LNCAP (cell line): ENCODE measurements at regions not wholly inside any gene's neighbourhood (a gene's known extent, or its start where the extent isn't known, plus 50 kb on each side); places are given as distances from the start of the nearest gene placed in this dataset.

ENCODE experiments used
- TF ChIP-seq, protein P1 (sequence below): fragments of 450-650 bp; IDR thresholded peaks from 2 replicates; pipeline ENCODE4 v1.5.1; 2017; ENCODE audit warnings: mild to moderate bottlenecking

DNA sequence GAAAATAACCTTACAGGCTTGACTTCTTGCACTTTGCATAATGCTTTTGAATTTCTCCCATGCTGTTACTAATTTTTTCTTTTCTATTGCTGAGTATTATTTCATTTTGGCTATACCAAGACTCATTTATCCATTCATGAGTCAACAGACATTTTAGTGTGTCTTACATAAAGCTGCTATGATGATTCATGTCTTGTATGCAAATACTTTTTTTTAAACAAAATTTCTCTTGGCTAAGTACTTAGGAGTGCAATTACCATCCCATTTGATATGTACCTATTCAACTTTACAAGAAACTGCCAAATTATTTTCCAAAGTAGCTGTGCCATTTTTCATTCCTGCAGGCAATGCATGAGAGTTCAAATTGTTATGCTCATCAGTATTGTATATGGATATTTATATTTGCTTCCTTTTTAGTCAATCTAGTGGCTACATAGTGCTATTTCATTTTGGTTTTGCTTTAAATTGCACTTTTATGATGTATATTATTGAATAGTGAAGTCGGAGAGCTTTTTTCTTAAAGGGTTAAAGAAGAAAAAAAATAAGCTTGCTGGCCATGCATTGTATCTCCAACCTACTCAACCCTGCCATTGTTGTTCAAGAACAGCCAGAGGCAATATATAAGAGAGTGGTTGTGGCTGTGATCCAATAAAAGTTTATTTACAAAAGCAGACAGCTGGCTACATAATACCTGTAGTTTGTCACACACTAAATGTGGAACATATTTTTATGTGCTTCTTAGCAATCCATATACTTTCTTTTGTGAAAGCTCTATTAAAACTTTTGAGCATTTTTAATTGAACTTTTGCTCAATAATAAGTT is 862.8 kb downstream of the KCNT2 start:
- TF ChIP-seq, protein P1, sequence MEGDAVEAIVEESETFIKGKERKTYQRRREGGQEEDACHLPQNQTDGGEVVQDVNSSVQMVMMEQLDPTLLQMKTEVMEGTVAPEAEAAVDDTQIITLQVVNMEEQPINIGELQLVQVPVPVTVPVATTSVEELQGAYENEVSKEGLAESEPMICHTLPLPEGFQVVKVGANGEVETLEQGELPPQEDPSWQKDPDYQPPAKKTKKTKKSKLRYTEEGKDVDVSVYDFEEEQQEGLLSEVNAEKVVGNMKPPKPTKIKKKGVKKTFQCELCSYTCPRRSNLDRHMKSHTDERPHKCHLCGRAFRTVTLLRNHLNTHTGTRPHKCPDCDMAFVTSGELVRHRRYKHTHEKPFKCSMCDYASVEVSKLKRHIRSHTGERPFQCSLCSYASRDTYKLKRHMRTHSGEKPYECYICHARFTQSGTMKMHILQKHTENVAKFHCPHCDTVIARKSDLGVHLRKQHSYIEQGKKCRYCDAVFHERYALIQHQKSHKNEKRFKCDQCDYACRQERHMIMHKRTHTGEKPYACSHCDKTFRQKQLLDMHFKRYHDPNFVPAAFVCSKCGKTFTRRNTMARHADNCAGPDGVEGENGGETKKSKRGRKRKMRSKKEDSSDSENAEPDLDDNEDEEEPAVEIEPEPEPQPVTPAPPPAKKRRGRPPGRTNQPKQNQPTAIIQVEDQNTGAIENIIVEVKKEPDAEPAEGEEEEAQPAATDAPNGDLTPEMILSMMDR = no peak

DNA sequence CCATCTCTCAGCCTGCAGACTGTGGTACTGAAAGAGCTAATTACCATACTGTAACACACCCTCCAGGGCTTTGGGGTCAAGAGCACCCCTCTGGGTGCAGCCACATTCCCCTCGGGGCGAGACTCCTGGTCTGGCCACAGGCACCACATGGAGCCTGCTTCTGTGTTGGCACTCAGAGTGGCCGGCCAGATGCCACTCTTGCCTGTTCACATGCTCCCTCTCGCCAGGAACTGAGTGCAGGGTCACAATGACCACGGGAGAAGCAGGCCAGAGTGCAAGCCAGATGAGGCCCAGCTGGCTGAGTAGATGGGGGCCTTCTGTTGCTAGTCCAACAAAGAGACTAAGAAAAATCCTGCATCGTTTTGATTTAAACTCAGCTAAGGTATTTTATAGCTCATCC is 864.0 kb downstream of the KCNT2 start:
- TF ChIP-seq, protein P1 = no peak

DNA sequence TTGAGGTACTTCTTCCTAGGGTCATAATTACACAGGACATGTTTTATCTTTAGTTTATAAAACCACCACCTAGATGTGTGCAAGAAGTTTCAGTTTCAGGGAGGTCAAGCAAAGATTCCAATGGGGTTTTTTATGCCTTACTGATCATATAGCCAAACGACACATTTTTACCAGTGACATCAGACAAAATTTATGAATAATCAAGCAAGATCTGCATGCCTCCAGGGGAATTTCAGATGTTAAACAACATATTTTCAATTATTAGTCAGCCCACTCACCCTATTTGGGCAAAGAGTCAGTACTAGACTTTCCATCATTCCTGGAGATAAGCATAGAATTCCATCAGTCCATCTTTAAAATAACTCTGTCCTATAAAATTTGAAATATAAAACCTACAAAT is 867.4 kb downstream of the KCNT2 start:
- TF ChIP-seq, protein P1 = no peak

DNA sequence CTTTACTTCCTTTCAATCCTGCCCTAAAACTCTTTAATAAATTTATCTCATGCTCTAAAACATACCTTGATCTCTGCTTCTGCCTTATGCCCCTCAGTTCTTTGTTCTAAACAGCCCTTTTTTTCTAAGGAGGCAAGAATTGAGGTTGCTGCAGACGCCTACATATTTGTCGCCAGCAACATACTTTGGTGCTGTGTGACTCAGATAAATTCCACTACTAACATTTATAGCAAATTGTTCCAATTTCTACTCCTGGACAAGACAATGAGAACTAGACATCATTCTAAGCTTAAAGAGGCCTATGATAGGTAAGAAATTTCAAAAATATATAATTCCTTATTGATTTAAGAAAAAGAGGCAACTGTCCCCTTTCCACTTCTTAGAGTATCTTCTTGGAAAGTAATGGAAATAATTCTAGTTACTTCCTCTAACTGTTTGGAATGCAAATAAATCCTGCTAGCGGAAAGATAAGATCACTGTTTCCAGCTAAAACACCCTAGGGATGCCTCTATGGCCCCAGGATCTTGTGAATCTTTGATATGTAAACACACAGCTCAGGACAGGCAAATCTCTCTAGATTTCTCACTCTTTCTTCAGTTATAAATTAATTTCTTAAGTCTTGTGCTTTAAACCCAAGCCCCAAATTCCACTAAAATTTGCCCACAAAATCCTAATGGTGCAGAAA is 869.1 kb downstream of the KCNT2 start:
- TF ChIP-seq, protein P1 = no peak

DNA sequence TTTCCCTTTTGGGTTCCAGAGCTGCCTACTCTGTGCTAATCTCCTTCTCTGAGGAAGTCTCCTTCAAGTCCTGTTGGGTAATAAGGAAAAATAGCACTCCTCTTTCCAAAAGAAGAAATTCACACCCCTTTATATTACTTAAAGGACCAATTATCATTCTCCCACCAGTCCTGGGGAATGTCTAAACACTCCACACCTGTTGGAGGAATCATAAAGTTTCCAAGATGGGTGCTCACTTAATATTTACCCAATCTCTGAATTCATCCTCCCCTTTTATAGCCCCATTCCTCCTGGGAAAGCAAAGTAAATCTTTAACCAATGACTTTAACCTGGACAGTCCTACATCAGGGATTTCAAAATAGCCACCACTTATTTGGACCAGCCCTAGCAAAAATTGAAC is 873.1 kb downstream of the KCNT2 start:
- TF ChIP-seq, protein P1 = no peak

DNA sequence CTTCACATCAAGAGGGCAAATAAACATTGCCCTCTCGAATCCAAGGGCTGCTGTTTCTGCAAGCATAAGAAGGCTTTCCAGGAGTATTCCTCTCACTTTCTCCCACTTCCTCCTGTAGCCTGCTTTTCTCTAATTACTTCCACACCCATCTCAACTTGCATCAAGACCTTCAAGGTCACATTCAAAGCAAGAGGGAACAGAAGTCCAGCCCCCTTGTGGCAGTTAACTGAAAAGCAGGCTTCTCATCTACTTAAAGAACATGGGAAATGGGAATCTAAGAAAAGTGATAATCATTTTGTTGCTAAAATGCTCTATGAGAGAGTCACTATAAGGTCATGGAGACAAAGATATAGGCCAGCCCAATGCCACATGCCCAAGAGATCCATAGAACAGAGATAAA is 874.4 kb downstream of the KCNT2 start:
- TF ChIP-seq, protein P1 = peak; percentile 59

DNA sequence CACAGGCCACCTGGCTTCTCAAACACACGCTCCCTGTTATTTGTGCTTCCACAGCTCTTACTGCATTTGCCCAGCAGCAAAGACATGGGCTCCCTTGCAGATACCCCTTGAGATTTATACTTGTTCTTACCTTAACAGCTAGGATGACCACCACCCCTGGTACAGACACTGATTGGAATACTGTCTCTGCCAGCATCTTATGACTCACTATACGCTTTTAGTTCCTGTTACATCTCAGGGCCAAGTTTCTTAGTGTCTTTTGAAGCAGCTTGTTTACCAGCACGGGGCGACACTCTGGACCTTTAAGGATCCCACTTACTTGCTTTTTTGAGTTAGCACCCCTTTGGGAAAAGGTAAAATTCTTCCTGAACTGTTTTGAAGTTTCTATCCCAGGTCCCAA is 874.8 kb downstream of the KCNT2 start:
- TF ChIP-seq, protein P1 = no peak
